ENCODE measurements at regions not wholly inside any gene's neighbourhood (a gene's known extent, or its start where the extent isn't known, plus 50 kb on each side); places are given as distances from the start of the nearest gene placed in this dataset.

- Histone ChIP-seq H3K36me3 (no peaks in the 10 kb centered on the region), H3K27me3 (no peaks in the 10 kb centered on the region), H3K9me3 (no peaks in the 10 kb centered on the region), H3K4me3 (ENCODE audit: low read depth, low read length) (no peak overlapping the region), H3K4me1 (no peaks in the 10 kb centered on the region)
- DNase-seq, result no peak
- TF ChIP-seq, protein P1, sequence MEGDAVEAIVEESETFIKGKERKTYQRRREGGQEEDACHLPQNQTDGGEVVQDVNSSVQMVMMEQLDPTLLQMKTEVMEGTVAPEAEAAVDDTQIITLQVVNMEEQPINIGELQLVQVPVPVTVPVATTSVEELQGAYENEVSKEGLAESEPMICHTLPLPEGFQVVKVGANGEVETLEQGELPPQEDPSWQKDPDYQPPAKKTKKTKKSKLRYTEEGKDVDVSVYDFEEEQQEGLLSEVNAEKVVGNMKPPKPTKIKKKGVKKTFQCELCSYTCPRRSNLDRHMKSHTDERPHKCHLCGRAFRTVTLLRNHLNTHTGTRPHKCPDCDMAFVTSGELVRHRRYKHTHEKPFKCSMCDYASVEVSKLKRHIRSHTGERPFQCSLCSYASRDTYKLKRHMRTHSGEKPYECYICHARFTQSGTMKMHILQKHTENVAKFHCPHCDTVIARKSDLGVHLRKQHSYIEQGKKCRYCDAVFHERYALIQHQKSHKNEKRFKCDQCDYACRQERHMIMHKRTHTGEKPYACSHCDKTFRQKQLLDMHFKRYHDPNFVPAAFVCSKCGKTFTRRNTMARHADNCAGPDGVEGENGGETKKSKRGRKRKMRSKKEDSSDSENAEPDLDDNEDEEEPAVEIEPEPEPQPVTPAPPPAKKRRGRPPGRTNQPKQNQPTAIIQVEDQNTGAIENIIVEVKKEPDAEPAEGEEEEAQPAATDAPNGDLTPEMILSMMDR (IDR thresholded peaks at IDR 0.05; ENCODE audit: low read depth, low read length), result no peak
Observed at GRCh38 chr4:81921751-81922159, 450.0 kb upstream of the RASGEF1B start.

DNA sequence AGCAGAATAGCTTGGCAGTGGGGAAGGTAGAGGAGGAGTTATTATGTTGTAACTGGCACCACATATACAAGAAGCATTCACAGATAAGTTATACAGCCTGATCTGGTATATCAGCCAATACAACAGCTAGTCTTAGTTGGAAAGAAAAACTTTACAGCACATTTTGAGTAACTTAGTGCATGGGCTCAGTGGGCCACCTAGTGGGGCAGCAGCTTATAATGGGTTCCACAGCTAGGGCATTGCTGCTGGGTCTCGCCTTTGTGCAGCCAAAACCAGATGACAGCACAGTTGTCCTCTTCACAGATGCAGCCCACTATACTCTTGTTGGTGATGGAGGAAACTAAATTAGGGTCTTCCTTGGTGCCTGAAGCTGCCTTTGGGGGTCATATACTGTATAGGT is 448.1 kb upstream of the RASGEF1B start:
- Histone ChIP-seq H3K4me1 (no peaks in the 10 kb centered on the region), H3K27me3 (no peaks in the 10 kb centered on the region), H3K36me3 (no peaks in the 10 kb centered on the region), H3K4me3 (ENCODE audit: low read depth, low read length) (no peak overlapping the region), H3K9me3 (no peaks in the 10 kb centered on the region)
- TF ChIP-seq, protein P1 (IDR thresholded peaks at IDR 0.05; ENCODE audit: low read depth, low read length), result no peak
- no peak for DNase-seq

DNA sequence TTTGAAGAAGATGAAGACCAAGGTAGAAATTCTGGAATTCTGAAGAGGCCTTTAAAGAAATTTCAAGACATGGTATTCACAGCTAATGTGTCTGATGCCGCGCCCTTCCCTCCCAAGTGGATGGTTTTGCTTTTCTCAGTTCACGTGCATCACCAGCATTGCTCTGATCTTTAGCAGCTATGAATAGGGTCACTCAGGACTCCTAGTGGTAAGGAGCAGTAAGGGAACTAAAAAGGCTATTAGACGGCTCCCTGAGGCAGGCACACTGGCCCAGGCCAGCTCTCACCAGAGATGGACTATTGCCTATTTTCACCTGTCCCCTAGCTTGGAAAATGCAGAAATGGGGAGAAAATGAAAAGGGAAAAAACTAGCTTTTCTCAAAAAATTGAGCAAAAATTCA is 447.5 kb upstream of the RASGEF1B start:
- Histone ChIP-seq H3K9me3 (no peaks in the 10 kb centered on the region), H3K4me1 (no peaks in the 10 kb centered on the region), H3K4me3 (ENCODE audit: low read depth, low read length) (no peak overlapping the region), H3K27me3 (no peaks in the 10 kb centered on the region), H3K36me3 (no peaks in the 10 kb centered on the region)
- TF ChIP-seq, protein P1 (IDR thresholded peaks at IDR 0.05; ENCODE audit: low read depth, low read length), result peak; percentile 42
- no peak for DNase-seq

- Histone ChIP-seq H3K4me1 (no peaks in the 10 kb centered on the region), H3K27me3 (no peaks in the 10 kb centered on the region; the same call in none of the 2 replicates), H3K4me3 (ENCODE audit: low read depth, low read length) (no peak overlapping the region), H3K9me3 (no peaks in the 10 kb centered on the region; the same call in 1 of the 2 replicates), H3K36me3 (no peaks in the 10 kb centered on the region)
- DNase-seq, result no peak
- TF ChIP-seq, protein P1 (IDR thresholded peaks at IDR 0.05; ENCODE audit: low read depth, low read length), result no peak
Observed at GRCh38 chr4:81915430-81915829, 443.7 kb upstream of the RASGEF1B start.

GRCh38 chr4:81914623-81915022 is 442.9 kb upstream of the RASGEF1B start:
- no peak for DNase-seq
- Histone ChIP-seq H3K36me3 (no peaks in the 10 kb centered on the region), H3K9me3 (no peaks in the 10 kb centered on the region; the same call in 1 of the 2 replicates), H3K4me1 (no peaks in the 10 kb centered on the region), H3K4me3 (ENCODE audit: low read depth, low read length) (no peak overlapping the region), H3K27me3 (no peaks in the 10 kb centered on the region; the same call in none of the 2 replicates)
- TF ChIP-seq, protein P1 (IDR thresholded peaks at IDR 0.05; ENCODE audit: low read depth, low read length), result no peak

- TF ChIP-seq, protein P1 (IDR thresholded peaks at IDR 0.05; ENCODE audit: low read depth, low read length), result peak; percentile 89
- Histone ChIP-seq H3K36me3 (no peaks in the 10 kb centered on the region), H3K27me3 (no peaks in the 10 kb centered on the region; the same call in none of the 2 replicates), H3K4me3 (ENCODE audit: low read depth, low read length) (no peak overlapping the region), H3K4me1 (no peaks in the 10 kb centered on the region), H3K9me3 (no peaks in the 10 kb centered on the region; the same call in 1 of the 2 replicates)
- peak; percentile 75 for DNase-seq
Observed at GRCh38 chr4:81913427-81913879, 441.7 kb upstream of the RASGEF1B start.

All from BE2C (cell line).